HepG2 (cell line): ENCODE measurements at regions not wholly inside any gene's neighbourhood (a gene's known extent, or its start where the extent isn't known, plus 50 kb on each side); places are given as distances from the start of the nearest gene placed in this dataset.

Experiments used
- ATAC-seq: fragments of 200-7000 bp; cut with Tn5 transposase; 3 replicates; pipeline ENCODE4 v1.9.1; 2020; ENCODE audit warnings: mild to moderate bottlenecking, moderate library complexity
- BruUV-seq: library from RNA; stranded (reverse); fragments of 400-500 nt; replicated peaks from 2 replicates; lab custom pipeline; 2021; lab: Mats Ljungman, UMichigan
- CTCF ChIA-PET: fragments of 300-600 bp; formaldehyde crosslinking; extraction: SDS; loops from one replicate; lab custom pipeline; 2021; ENCODE audit warnings: low total read pairs, inconsistent platforms, low intra/inter-chr PET ratio; lab: Yijun Ruan, JAX
- POLR2A ChIA-PET: fragments of 350-600 bp; sonication (Branson Sonifier 250); formaldehyde crosslinking; loops from one replicate; lab custom pipeline; 2020; ENCODE audit warnings: antibody characterized with exemption, inconsistent platforms; lab: Yijun Ruan, JAX
- DNase-seq: peaks from one replicate; pipeline ENCODE4 v3.0.0-alpha.2; 2015; ENCODE audit warnings: low spot score
- FAIRE-seq: peaks from 3 replicates; lab custom pipeline; 2011; peaks lifted over from hg19 to GRCh38; lab: Jason Lieb, UNC
- H2AFZ ChIP-seq: one replicate; pipeline ENCODE4 v1.6.1; 2011; ENCODE audit warnings: low read length, inconsistent platforms
- H3K27ac ChIP-seq: fragments of 300-600 bp; 3 replicates; pipeline ENCODE4 v1.8.0; 2011; ENCODE audit warnings: mixed run types, mild to moderate bottlenecking, mixed read lengths, low read length, inconsistent platforms; ENCODE audit not compliant: insufficient read depth; ENCODE audit errors: extremely low read length
- H3K27me3 ChIP-seq, 2 experiments: fragments of 200-600 bp in 1 of 2; 2 replicates in 1 of 2; 3 replicates in 1 of 2; pipeline versions ENCODE4 v1.6.0 to v1.8.0; 2011; ENCODE audit warnings: low read length in 2 of 2, mild to moderate bottlenecking in 2 of 2, moderate library complexity in 2 of 2, inconsistent platforms in 1 of 2; ENCODE audit not compliant: insufficient read depth in 2 of 2, control insufficient read depth in 1 of 2
- H3K36me3 ChIP-seq, 2 experiments: fragments of 200-600 bp in 1 of 2; replicated peaks in 1 of 2; 2 replicates in 1 of 2; 3 replicates in 1 of 2; pipeline versions ENCODE4 v1.5.1 to v1.8.0; 2011; ENCODE audit warnings: low read length in 2 of 2, inconsistent platforms in 1 of 2; ENCODE audit not compliant: insufficient read depth in 2 of 2, control insufficient read depth in 1 of 2
- H3K4me1 ChIP-seq: 2 replicates; pipeline ENCODE4 v1.5.1; 2012; ENCODE audit warnings: low read length, inconsistent platforms; ENCODE audit not compliant: insufficient read depth
- H3K4me2 ChIP-seq: 2 replicates; pipeline ENCODE4 v1.6.0; 2011; ENCODE audit warnings: low read depth, low read length, inconsistent platforms
- H3K4me3 ChIP-seq, 3 experiments: fragments of 200-600 bp in 1 of 3; sonication (generic), shearing (Covaris generic) in 1 of 3; replicated peaks in 1 of 3; 2 replicates each; pipeline ENCODE4 v1.5.1; 2011 to 2016; ENCODE audit warnings: low read length in 3 of 3, inconsistent platforms in 2 of 3, low read depth in 2 of 3, mild to moderate bottlenecking in 2 of 3, control low read depth in 1 of 3, mixed read lengths in 1 of 3; ENCODE audit not compliant: insufficient read depth in 1 of 3
- H3K79me2 ChIP-seq: one replicate; pipeline ENCODE4 v1.6.1; 2011; ENCODE audit warnings: low read length, inconsistent platforms; ENCODE audit not compliant: insufficient read depth
- H3K9ac ChIP-seq: 2 replicates; pipeline ENCODE4 v1.6.0; 2011; ENCODE audit warnings: mild to moderate bottlenecking, low read depth, low read length, inconsistent platforms; ENCODE audit not compliant: insufficient read depth
- H3K9me3 ChIP-seq: 2 replicates; pipeline ENCODE4 v1.5.1; 2012; ENCODE audit warnings: mild to moderate bottlenecking, low read length
- H4K20me1 ChIP-seq: 2 replicates; pipeline ENCODE4 v1.6.0; 2011; ENCODE audit warnings: inconsistent platforms, mild to moderate bottlenecking, low read length, moderate library complexity; ENCODE audit not compliant: insufficient read depth
- BRCA1 ChIP-seq: sonication (generic); formaldehyde crosslinking; IDR thresholded peaks from 2 replicates; pipeline ENCODE4 v1.4.0; 2020; ENCODE audit warnings: missing genetic modification reagents
- DMTF1 ChIP-seq: sonication (generic); formaldehyde crosslinking; IDR thresholded peaks from 2 replicates; pipeline ENCODE4 v1.4.0; 2020; ENCODE audit warnings: mild to moderate bottlenecking, missing genetic modification reagents
- HDAC6 ChIP-seq: fragments of 200-600 bp; sonication (generic); IDR thresholded peaks from 2 replicates; pipeline ENCODE4 v1.7.0; 2017; ENCODE audit warnings: mild to moderate bottlenecking, antibody characterized with exemption, low read length, low read depth
- KDM1A ChIP-seq: IDR thresholded peaks from 2 replicates; pipeline ENCODE4 v1.6.1; 2016; ENCODE audit warnings: missing compliant biosample characterization
- KIAA2018 ChIP-seq: sonication (generic); formaldehyde crosslinking; IDR thresholded peaks from 2 replicates; pipeline ENCODE4 v1.5.0; 2020; ENCODE audit warnings: mild to moderate bottlenecking, missing genetic modification reagents, borderline replicate concordance
- NFE2L2 ChIP-seq: fragments of 150-350 bp; IDR thresholded peaks from 2 replicates; pipeline ENCODE4 v1.6.1; 2014; ENCODE audit warnings: low read length
- POLR2AphosphoS2 ChIP-seq: IDR thresholded peaks from 2 replicates; pipeline ENCODE4 v1.6.1; 2011; ENCODE audit warnings: low read depth, low read length, improper control_type of control experiment
- REL ChIP-seq: sonication (generic); formaldehyde crosslinking; conservative IDR thresholded peaks from 2 replicates; pipeline ENCODE4 v1.8.0; 2022; ENCODE audit warnings: mild to moderate bottlenecking, missing genetic modification reagents, moderate library complexity
- ZBTB42 ChIP-seq: sonication (generic); formaldehyde crosslinking; IDR thresholded peaks from 2 replicates; pipeline ENCODE4 v1.5.0; 2020; ENCODE audit warnings: mild to moderate bottlenecking, missing genetic modification reagents
- ZC3H4 ChIP-seq: sonication (generic); formaldehyde crosslinking; IDR thresholded peaks from 2 replicates; pipeline ENCODE4 v1.4.0; 2020; ENCODE audit warnings: missing genetic modification reagents, borderline replicate concordance
- ZNF577 ChIP-seq: sonication (generic); formaldehyde crosslinking; IDR thresholded peaks from 2 replicates; pipeline ENCODE4 v1.4.0; 2020; ENCODE audit warnings: mild to moderate bottlenecking, low read depth, missing genetic modification reagents, borderline replicate concordance
- ZNF691 ChIP-seq: sonication (generic); formaldehyde crosslinking; IDR thresholded peaks from 2 replicates; pipeline ENCODE4 v1.4.0; 2020; ENCODE audit warnings: missing genetic modification reagents, low read depth, mild to moderate bottlenecking, borderline replicate concordance
- ZNF7 ChIP-seq: IDR thresholded peaks from 2 replicates; pipeline ENCODE4 v1.6.1; 2016; ENCODE audit warnings: missing biosample characterization, missing genetic modification reagents
- WGBS: methylation state at CpG from one replicate; pipeline ENCODE4 v1.1.6; 2017; ENCODE audit warnings: low lambda C conversion rate; 5-methylcytosine and 5-hydroxymethylcytosine counted together
- in situ Hi-C: cut with HindIII; loops from 2 replicates; pipeline ENCODE4 v1.10.0; 2017; ENCODE audit warnings: low pct_unique_long_range_greater_than_20kb; ENCODE audit not compliant: extremely low pct_ligation_motif_present
- intact Hi-C: fragments of 100-400 bp; cut with micrococcal nuclease; formaldehyde crosslinking; loops from one replicate; pipeline ENCODE4 v1.10.0; 2022; ENCODE audit not compliant: unreplicated experiment

GRCh38 chr6:8342241-8342819, 93.0 kb downstream of the SLC35B3 start:
- DNase-seq (no peak), ATAC-seq (no peak), FAIRE-seq (no peak)
- in situ Hi-C loops (no loop called here), intact Hi-C loops (no loop called here)
- Histone ChIP-seq H4K20me1 (no peaks in the 10 kb centered on the region), H3K4me2 (no peak overlapping the region), H3K36me3 (no peaks in the 10 kb centered on the region), H3K79me2 (no peaks in the 10 kb centered on the region), H3K4me1 (no peaks in the 10 kb centered on the region), H2AFZ (no peak overlapping the region), H3K9me3 (no peaks in the 10 kb centered on the region), H3K27me3 (no peaks in the 10 kb centered on the region), H3K4me3 (no peak overlapping the region), H3K9ac (no peak overlapping the region), H3K27ac (no peak overlapping the region)
- ChIA-PET CTCF (no interaction called here), POLR2A (no interaction called here)
- 49% methylated on average over 10 of the region's 10 CpGs for WGBS
- no TSS peak for BruUV-seq
- TF ChIP-seq ZNF577 (CRISPR knock-in tag), result no peak
- no peak for TF ChIP-seq BRCA1
- TF ChIP-seq POLR2AphosphoS2, result no peak
- no peak for TF ChIP-seq HDAC6
- no peak for TF ChIP-seq KDM1A (CRISPR knock-in tag)
- TF ChIP-seq ZBTB42 (CRISPR knock-in tag), result no peak
- TF ChIP-seq ZNF691 (CRISPR knock-in tag), result no peak
- no peak for TF ChIP-seq NFE2L2
- no peak for TF ChIP-seq DMTF1 (CRISPR knock-in tag)
- no peak for TF ChIP-seq ZNF7
- no peak for TF ChIP-seq ZC3H4 (CRISPR knock-in tag)
- no peak for TF ChIP-seq KIAA2018 (CRISPR knock-in tag)
- no peak for TF ChIP-seq REL
